ENCODE measurements at regions not wholly inside any gene's neighbourhood (a gene's known extent, or its start where the extent isn't known, plus 50 kb on each side); places are given as distances from the start of the nearest gene placed in this dataset.

DNA sequence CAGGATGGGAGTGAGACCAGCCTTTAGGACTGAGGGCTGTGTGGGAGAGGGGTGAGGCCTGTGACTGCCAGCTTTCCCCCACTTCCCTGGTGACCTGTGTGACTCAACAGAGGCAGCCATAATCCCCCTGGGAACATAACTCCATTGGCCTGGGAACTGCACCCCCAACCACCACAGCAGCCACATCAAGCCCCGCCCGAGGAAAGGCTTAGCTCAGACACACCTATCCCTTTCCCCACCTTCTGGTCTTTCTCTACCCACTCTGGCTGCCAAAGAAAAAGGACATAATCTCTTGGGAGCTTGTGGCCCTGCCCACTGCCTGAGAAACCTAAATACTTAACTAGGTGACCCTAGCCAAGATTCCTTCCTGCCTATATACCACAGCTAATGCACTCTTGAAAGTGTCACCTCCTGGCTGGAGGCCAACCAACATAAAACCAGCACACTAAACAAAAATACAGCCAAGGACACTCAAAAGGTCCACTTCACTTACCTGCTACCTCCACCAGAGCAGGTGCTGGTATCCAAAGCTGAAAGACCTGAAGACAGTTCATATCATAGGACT lies 406.6 kb upstream of the CAMK1G start:
- TF ChIP-seq, protein P1, sequence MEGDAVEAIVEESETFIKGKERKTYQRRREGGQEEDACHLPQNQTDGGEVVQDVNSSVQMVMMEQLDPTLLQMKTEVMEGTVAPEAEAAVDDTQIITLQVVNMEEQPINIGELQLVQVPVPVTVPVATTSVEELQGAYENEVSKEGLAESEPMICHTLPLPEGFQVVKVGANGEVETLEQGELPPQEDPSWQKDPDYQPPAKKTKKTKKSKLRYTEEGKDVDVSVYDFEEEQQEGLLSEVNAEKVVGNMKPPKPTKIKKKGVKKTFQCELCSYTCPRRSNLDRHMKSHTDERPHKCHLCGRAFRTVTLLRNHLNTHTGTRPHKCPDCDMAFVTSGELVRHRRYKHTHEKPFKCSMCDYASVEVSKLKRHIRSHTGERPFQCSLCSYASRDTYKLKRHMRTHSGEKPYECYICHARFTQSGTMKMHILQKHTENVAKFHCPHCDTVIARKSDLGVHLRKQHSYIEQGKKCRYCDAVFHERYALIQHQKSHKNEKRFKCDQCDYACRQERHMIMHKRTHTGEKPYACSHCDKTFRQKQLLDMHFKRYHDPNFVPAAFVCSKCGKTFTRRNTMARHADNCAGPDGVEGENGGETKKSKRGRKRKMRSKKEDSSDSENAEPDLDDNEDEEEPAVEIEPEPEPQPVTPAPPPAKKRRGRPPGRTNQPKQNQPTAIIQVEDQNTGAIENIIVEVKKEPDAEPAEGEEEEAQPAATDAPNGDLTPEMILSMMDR (IDR thresholded peaks at IDR 0.05) = no peak
- TF ChIP-seq POLR2A (IDR thresholded peaks at IDR 0.05) (no peak), EP300 (IDR thresholded peaks at IDR 0.05) (no peak), POLR2AphosphoS5 (IDR thresholded peaks at IDR 0.05) (no peak)
